WTC11 (cell line): ENCODE measurements at regions not wholly inside any gene's neighbourhood (a gene's known extent, or its start where the extent isn't known, plus 50 kb on each side); places are given as distances from the start of the nearest gene placed in this dataset.

Experiments used
- ATAC-seq: fragments of 200-7000 bp; cut with Tn5 transposase; 2 replicates; pipeline ENCODE4 v1.10.0; 2021; ENCODE audit warnings: mild to moderate bottlenecking, moderate library complexity
- CTCF ChIA-PET: fragments of 300-600 bp; sonication (Branson Sonifier 250); formaldehyde crosslinking; loops from one replicate; lab custom pipeline; 2021; ENCODE audit warnings: antibody characterized with exemption; lab: Charles Lee
- POLR2A ChIA-PET: fragments of 350-600 bp; sonication (Branson Sonifier 250); formaldehyde crosslinking; loops from one replicate; lab custom pipeline; 2021; ENCODE audit warnings: antibody characterized with exemption; lab: Charles Lee
- DNase-seq: peaks from one replicate; pipeline ENCODE4 v3.0.0; 2021; ENCODE audit warnings: low spot score
- H3K27ac Mint-ChIP-seq: 2 replicates; pipeline ENCODE4 v1.8.0; 2021; ENCODE audit warnings: mixed read lengths
- H3K27me3 Mint-ChIP-seq: 2 replicates; pipeline ENCODE4 v1.8.0; 2021; ENCODE audit warnings: low read depth, mild to moderate bottlenecking, moderate library complexity, mixed read lengths
- H3K36me3 Mint-ChIP-seq: 2 replicates; pipeline ENCODE4 v1.8.0; 2021; ENCODE audit warnings: mixed read lengths
- H3K4me1 Mint-ChIP-seq: 2 replicates; pipeline ENCODE4 v1.8.0; 2022; ENCODE audit warnings: mixed read lengths
- H3K4me3 Mint-ChIP-seq: 2 replicates; pipeline ENCODE4 v1.8.0; 2021; ENCODE audit warnings: mild to moderate bottlenecking, moderate library complexity, mixed read lengths
- H3K9me3 Mint-ChIP-seq: 2 replicates; pipeline ENCODE4 v1.8.0; 2021; ENCODE audit warnings: mixed read lengths
- ATF2 ChIP-seq: sonication (generic); formaldehyde crosslinking; IDR thresholded peaks from 2 replicates; pipeline ENCODE4 v1.8.1; 2022; ENCODE audit warnings: low read depth, missing genetic modification reagents, borderline replicate concordance
- ATF3 ChIP-seq: sonication (generic); formaldehyde crosslinking; conservative IDR thresholded peaks from 2 replicates; pipeline ENCODE4 v1.8.1; 2022; ENCODE audit warnings: mild to moderate bottlenecking, missing genetic modification reagents
- CBFB ChIP-seq: sonication (generic); formaldehyde crosslinking; IDR thresholded peaks from 2 replicates; pipeline ENCODE4 v1.8.1; 2022; ENCODE audit warnings: mild to moderate bottlenecking, low read depth, missing genetic modification reagents
- CDX4 ChIP-seq: fragments of 250-450 bp; sonication (Bioruptor Pico); IDR thresholded peaks from 2 replicates; pipeline ENCODE4 v1.9.0; 2021; ENCODE audit warnings: moderate library complexity, mild to moderate bottlenecking, inconsistent platforms, borderline replicate concordance
- E2F1 ChIP-seq: sonication (generic); formaldehyde crosslinking; IDR thresholded peaks from 2 replicates; pipeline ENCODE4 v1.8.0; 2022; ENCODE audit warnings: mild to moderate bottlenecking, missing genetic modification reagents
- EMX1 ChIP-seq: fragments of 250-450 bp; sonication (Bioruptor Pico); IDR thresholded peaks from 2 replicates; pipeline ENCODE4 v1.8.0; 2021; ENCODE audit warnings: mild to moderate bottlenecking
- FOXK1 ChIP-seq: sonication (generic); formaldehyde crosslinking; IDR thresholded peaks from 2 replicates; pipeline ENCODE4 v1.8.0; 2022; ENCODE audit warnings: mild to moderate bottlenecking, moderate library complexity, missing genetic modification reagents
- GRHL2 ChIP-seq: fragments of 250-450 bp; sonication (Bioruptor Pico); IDR thresholded peaks from 2 replicates; pipeline ENCODE4 v1.8.0; 2022; ENCODE audit warnings: mild to moderate bottlenecking, moderate library complexity; ENCODE audit not compliant: insufficient replicate concordance, severe bottlenecking
- GTF2I ChIP-seq: fragments of 250-450 bp; sonication (Bioruptor Pico); conservative IDR thresholded peaks from 2 replicates; pipeline ENCODE4 v1.4.0; 2021; ENCODE audit warnings: mild to moderate bottlenecking
- HMGA2 ChIP-seq: fragments of 250-450 bp; sonication (Bioruptor Pico); IDR thresholded peaks from 2 replicates; pipeline ENCODE4 v1.4.0; 2021; ENCODE audit warnings: mild to moderate bottlenecking, moderate library complexity
- HMGXB4 ChIP-seq: sonication (generic); formaldehyde crosslinking; IDR thresholded peaks from 2 replicates; pipeline ENCODE4 v1.8.1; 2023; ENCODE audit warnings: mild to moderate bottlenecking, moderate library complexity, missing genetic modification reagents
- IRF2 ChIP-seq: sonication (generic); formaldehyde crosslinking; IDR thresholded peaks from 2 replicates; pipeline ENCODE4 v1.8.0; 2022; ENCODE audit warnings: low read depth, missing genetic modification reagents, borderline replicate concordance
- JAZF1 ChIP-seq: fragments of 250-450 bp; sonication (Bioruptor Pico); IDR thresholded peaks from 2 replicates; pipeline ENCODE4 v1.9.0; 2021; ENCODE audit warnings: moderate library complexity, mild to moderate bottlenecking, inconsistent platforms
- MYBL2 ChIP-seq: sonication (generic); formaldehyde crosslinking; IDR thresholded peaks from 2 replicates; pipeline ENCODE4 v1.8.1; 2023; ENCODE audit warnings: mild to moderate bottlenecking, moderate library complexity, missing genetic modification reagents
- NFE2L1 ChIP-seq: sonication (generic); formaldehyde crosslinking; IDR thresholded peaks from 2 replicates; pipeline ENCODE4 v1.8.1; 2023; ENCODE audit warnings: missing genetic modification reagents
- NFYB ChIP-seq: sonication (generic); formaldehyde crosslinking; conservative IDR thresholded peaks from 2 replicates; pipeline ENCODE4 v1.8.0; 2022; ENCODE audit warnings: low read depth, missing genetic modification reagents
- NR1H2 ChIP-seq: sonication (generic); formaldehyde crosslinking; IDR thresholded peaks from 2 replicates; pipeline ENCODE4 v1.9.0; 2021; ENCODE audit warnings: mild to moderate bottlenecking, moderate library complexity, missing genetic modification reagents
- NR3C1 ChIP-seq: sonication (generic); formaldehyde crosslinking; conservative IDR thresholded peaks from 2 replicates; pipeline ENCODE4 v1.8.1; 2023; ENCODE audit warnings: low read depth, mild to moderate bottlenecking, missing genetic modification reagents
- PRRX2 ChIP-seq: fragments of 250-450 bp; sonication (Bioruptor Pico); IDR thresholded peaks from 2 replicates; pipeline ENCODE4 v1.8.0; 2021; ENCODE audit warnings: mild to moderate bottlenecking
- SMAD3 ChIP-seq: sonication (generic); formaldehyde crosslinking; IDR thresholded peaks from 2 replicates; pipeline ENCODE4 v1.8.0; 2022; ENCODE audit warnings: missing genetic modification reagents, mild to moderate bottlenecking, borderline replicate concordance
- SMAD4 ChIP-seq: sonication (generic); formaldehyde crosslinking; IDR thresholded peaks from 2 replicates; pipeline ENCODE4 v1.8.0; 2022; ENCODE audit warnings: mild to moderate bottlenecking, missing genetic modification reagents
- SOX15 ChIP-seq: fragments of 250-450 bp; sonication (Bioruptor Pico); IDR thresholded peaks from 2 replicates; pipeline ENCODE4 v1.9.0; 2021; ENCODE audit warnings: mild to moderate bottlenecking
- TP53 ChIP-seq: sonication (generic); formaldehyde crosslinking; IDR thresholded peaks from 2 replicates; pipeline ENCODE4 v1.8.1; 2023; ENCODE audit warnings: mild to moderate bottlenecking, missing genetic modification reagents
- ZBTB21 ChIP-seq: sonication (generic); formaldehyde crosslinking; IDR thresholded peaks from 2 replicates; pipeline ENCODE4 v1.8.1; 2023; ENCODE audit warnings: mild to moderate bottlenecking, missing genetic modification reagents, borderline replicate concordance
- ZNF219 ChIP-seq: sonication (generic); formaldehyde crosslinking; IDR thresholded peaks from 2 replicates; pipeline ENCODE4 v1.8.0; 2023; ENCODE audit warnings: missing genetic modification reagents, mild to moderate bottlenecking, borderline replicate concordance

GRCh38 chr14:25250516-25250915, 200.6 kb upstream of the STXBP6 start (continued):
- TF ChIP-seq HMGXB4 (no peak), ZNF219 (CRISPR knock-in tag) (no peak), CBFB (CRISPR knock-in tag) (no peak), NR3C1 (CRISPR knock-in tag) (no peak)

- Mint-ChIP-seq H3K27ac (no peak overlapping the region), H3K4me3 (no peak overlapping the region), H3K4me1 (no peaks in the 10 kb centered on the region), H3K36me3 (no peaks in the 10 kb centered on the region), H3K9me3 (no peaks in the 10 kb centered on the region; the same call in 1 of the 2 replicates), H3K27me3 (no peaks in the 10 kb centered on the region)
- ATAC-seq (no peak), DNase-seq (no peak)
- POLR2A ChIA-PET: no interaction called here
- CTCF ChIA-PET: no interaction called here
- TF ChIP-seq IRF2 (CRISPR knock-in tag) (no peak), NR1H2 (CRISPR knock-in tag) (no peak)
These were observed 197.7 kb upstream of the STXBP6 start for GRCh38 chr14:25247609-25248008.

- no peak overlapping the region for H3K4me3 Mint-ChIP-seq
- no peak for ATAC-seq
- H3K27ac Mint-ChIP-seq: no peak overlapping the region
- POLR2A ChIA-PET: no interaction called here
- no peaks in the 10 kb centered on the region for H3K36me3 Mint-ChIP-seq
- no peaks in the 10 kb centered on the region for H3K4me1 Mint-ChIP-seq
- H3K27me3 Mint-ChIP-seq: no peaks in the 10 kb centered on the region
- CTCF ChIA-PET: no interaction called here
- H3K9me3 Mint-ChIP-seq: no peaks in the 10 kb centered on the region; the same call in 1 of the 2 replicates
- no peak for DNase-seq
- no peak for TF ChIP-seq CDX4 (CRISPR knock-in tag)
- TF ChIP-seq CBFB (CRISPR knock-in tag): no peak
- no peak for TF ChIP-seq ATF3 (CRISPR knock-in tag)
- no peak for TF ChIP-seq ZNF219 (CRISPR knock-in tag)
- TF ChIP-seq HMGA2 (CRISPR knock-in tag): no peak
- no peak for TF ChIP-seq SMAD4 (CRISPR knock-in tag)
- no peak for TF ChIP-seq GTF2I (CRISPR knock-in tag)
- no peak for TF ChIP-seq FOXK1 (CRISPR knock-in tag)
- no peak for TF ChIP-seq MYBL2
- TF ChIP-seq TP53: no peak
- TF ChIP-seq SOX15 (CRISPR knock-in tag): no peak
- TF ChIP-seq EMX1 (CRISPR knock-in tag): no peak
- no peak for TF ChIP-seq JAZF1 (CRISPR knock-in tag)
These were observed 196.8 kb upstream of the STXBP6 start for GRCh38 chr14:25246751-25247150.

- no peak overlapping the region for H3K4me3 Mint-ChIP-seq
- ATAC-seq (no peak), DNase-seq (no peak)
- peaks cover 5% of the 10 kb centered on the region; the same call in 1 of the 2 replicates for H3K9me3 Mint-ChIP-seq
- peaks cover 28% of the 10 kb centered on the region for H3K4me1 Mint-ChIP-seq
- no peak overlapping the region for H3K27ac Mint-ChIP-seq
- POLR2A ChIA-PET: no interaction called here
- no peak for TF ChIP-seq GRHL2 (CRISPR knock-in tag)
- TF ChIP-seq PRRX2: no peak
- TF ChIP-seq NFYB (CRISPR knock-in tag): no peak
- TF ChIP-seq TP53: no peak
- TF ChIP-seq NR1H2 (CRISPR knock-in tag): no peak
- no peak for TF ChIP-seq NR3C1 (CRISPR knock-in tag)
- TF ChIP-seq NFE2L1 (CRISPR knock-in tag): no peak
- TF ChIP-seq ATF2 (CRISPR knock-in tag): no peak
- no peak for TF ChIP-seq E2F1 (CRISPR knock-in tag)
- no peak for TF ChIP-seq ZBTB21 (CRISPR knock-in tag)
- TF ChIP-seq SMAD3: no peak
- TF ChIP-seq, all 79 proteins: peak for 0
- CTCF ChIA-PET: interaction anchor here (1.4 kb wide), 1 partner anchor 433 kb away, joined by 3 read pairs; no protein-coding TSS in a partner anchor
- Mint-ChIP-seq H3K36me3 (no peaks in the 10 kb centered on the region), H3K27me3 (peaks cover 4% of the 10 kb centered on the region; the same call in 1 of the 2 replicates)
These were observed 189.2 kb upstream of the STXBP6 start for GRCh38 chr14:25239170-25239569.
